Cardiac muscle cell (in vitro differentiated cells and primary cell): ENCODE measurements at regions not wholly inside any gene's neighbourhood (a gene's known extent, or its start where the extent isn't known, plus 50 kb on each side); places are given as distances from the start of the nearest gene placed in this dataset.
A peak's percentile ranks its signal among the peaks of the same experiment; 100 is the strongest.

Experiments used
- DNase-seq, 2 donors: peaks; one replicate each; pipeline versions ENCODE4 v3.0.0 to v3.0.0-alpha.2; 2010 to 2017; ENCODE audit warnings: low read depth in 1 of 2, low spot score in 1 of 2
- H3K27ac ChIP-seq: fragments of 200-600 bp; sonication (generic); 2 replicates; pipeline ENCODE4 v1.5.1; 2016
- H3K27me3 ChIP-seq: fragments of 200-600 bp; sonication (generic); 2 replicates; pipeline ENCODE4 v1.6.0; 2016; ENCODE audit warnings: control low read depth
- H3K36me3 ChIP-seq: fragments of 200-600 bp; sonication (generic); 2 replicates; pipeline ENCODE4 v1.5.1; 2016; ENCODE audit warnings: control low read depth
- H3K4me1 ChIP-seq: fragments of 200-600 bp; sonication (generic); 2 replicates; pipeline ENCODE4 v1.8.1; 2017; ENCODE audit warnings: low read depth, mild to moderate bottlenecking, mixed run types
- H3K4me3 ChIP-seq: fragments of 200-600 bp; sonication (generic); 2 replicates; pipeline ENCODE4 v1.5.1; 2016; ENCODE audit warnings: mild to moderate bottlenecking
- H3K9me3 ChIP-seq: fragments of 200-600 bp; sonication (generic); 2 replicates; pipeline ENCODE4 v1.5.1; 2017; ENCODE audit warnings: low read depth, mild to moderate bottlenecking, control low read depth
- TF ChIP-seq, protein P1 (sequence below): IDR thresholded peaks from 2 replicates; pipeline ENCODE4 v1.5.1; 2012; ENCODE audit warnings: low read depth, mild to moderate bottlenecking, low read length

DNA sequence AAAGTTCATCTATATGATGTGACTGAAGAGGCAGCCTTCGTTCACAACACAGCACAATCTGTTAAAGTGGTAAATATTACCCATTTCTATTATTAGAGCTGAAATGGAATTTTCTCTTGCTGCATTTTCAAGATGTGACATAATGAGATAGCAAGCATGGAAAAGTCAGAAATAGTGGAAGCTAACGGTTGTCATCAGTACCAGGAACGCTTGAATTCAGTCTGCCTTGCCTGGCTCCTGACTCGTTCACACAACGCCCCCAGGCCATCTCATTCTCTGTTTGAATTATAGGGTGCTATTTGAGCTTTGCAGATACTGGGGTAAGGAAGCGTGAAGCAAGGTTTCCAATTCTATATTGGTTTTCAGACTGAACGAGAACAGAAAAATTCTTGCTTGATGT lies 116.5 kb upstream of the MAP3K7 start:
- Histone ChIP-seq H3K9me3 (no peaks in the 10 kb centered on the region), H3K27ac (no peak overlapping the region), H3K27me3 (no peaks in the 10 kb centered on the region), H3K4me1 (peaks cover 37% of the 10 kb centered on the region), H3K4me3 (no peak overlapping the region), H3K36me3 (no peaks in the 10 kb centered on the region)
- no peak for DNase-seq
- TF ChIP-seq, protein P1, sequence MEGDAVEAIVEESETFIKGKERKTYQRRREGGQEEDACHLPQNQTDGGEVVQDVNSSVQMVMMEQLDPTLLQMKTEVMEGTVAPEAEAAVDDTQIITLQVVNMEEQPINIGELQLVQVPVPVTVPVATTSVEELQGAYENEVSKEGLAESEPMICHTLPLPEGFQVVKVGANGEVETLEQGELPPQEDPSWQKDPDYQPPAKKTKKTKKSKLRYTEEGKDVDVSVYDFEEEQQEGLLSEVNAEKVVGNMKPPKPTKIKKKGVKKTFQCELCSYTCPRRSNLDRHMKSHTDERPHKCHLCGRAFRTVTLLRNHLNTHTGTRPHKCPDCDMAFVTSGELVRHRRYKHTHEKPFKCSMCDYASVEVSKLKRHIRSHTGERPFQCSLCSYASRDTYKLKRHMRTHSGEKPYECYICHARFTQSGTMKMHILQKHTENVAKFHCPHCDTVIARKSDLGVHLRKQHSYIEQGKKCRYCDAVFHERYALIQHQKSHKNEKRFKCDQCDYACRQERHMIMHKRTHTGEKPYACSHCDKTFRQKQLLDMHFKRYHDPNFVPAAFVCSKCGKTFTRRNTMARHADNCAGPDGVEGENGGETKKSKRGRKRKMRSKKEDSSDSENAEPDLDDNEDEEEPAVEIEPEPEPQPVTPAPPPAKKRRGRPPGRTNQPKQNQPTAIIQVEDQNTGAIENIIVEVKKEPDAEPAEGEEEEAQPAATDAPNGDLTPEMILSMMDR, result no peak

- DNase-seq, result no peak
- H3K27ac ChIP-seq, result no peak overlapping the region
- H3K9me3 ChIP-seq, result no peaks in the 10 kb centered on the region
- H3K4me1 ChIP-seq, result peaks cover 23% of the 10 kb centered on the region
- TF ChIP-seq, protein P1, result no peak
- H3K27me3 ChIP-seq, result no peaks in the 10 kb centered on the region
- no peaks in the 10 kb centered on the region for H3K36me3 ChIP-seq
- H3K4me3 ChIP-seq, result no peak overlapping the region
Measured at GRCh38 chr6:90701926-90702325, 115.1 kb upstream of the MAP3K7 start.

DNA sequence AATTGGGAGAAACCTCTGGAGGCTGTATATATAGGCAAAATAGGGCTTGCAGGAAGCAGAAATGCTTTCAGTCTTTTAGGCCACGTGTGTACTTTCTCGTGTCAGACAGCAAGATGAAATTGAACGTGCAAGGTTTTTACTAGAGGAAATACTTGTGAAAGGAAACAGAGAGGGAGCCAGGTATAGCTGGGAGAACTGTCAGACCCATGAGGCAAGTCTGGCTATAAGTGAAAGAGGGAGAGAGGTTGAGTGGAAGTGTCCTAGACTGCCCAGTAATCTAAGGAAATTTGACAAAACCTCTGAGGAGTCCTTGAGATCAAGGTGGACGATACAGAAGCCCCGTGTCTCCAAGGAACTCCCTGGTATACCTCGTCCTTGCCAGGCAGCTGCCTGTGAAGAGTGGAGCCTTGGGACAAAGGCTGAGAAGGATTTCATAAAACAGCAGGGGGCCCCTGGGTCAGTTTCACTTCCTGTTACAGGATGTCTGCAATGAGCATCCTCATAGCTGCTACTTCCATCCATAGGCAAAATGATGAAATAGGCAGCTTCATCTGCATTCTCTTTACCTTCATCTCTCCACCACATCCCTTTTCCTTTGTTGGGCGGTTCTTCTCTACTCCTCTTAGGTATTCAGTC lies 114.4 kb upstream of the MAP3K7 start:
- TF ChIP-seq, protein P1, result no peak
- H3K9me3 ChIP-seq, result no peaks in the 10 kb centered on the region
- H3K36me3 ChIP-seq, result no peaks in the 10 kb centered on the region
- DNase-seq, result no peak
- H3K4me1 ChIP-seq, result peaks cover 20% of the 10 kb centered on the region
- H3K4me3 ChIP-seq, result no peak overlapping the region
- H3K27ac ChIP-seq, result no peak overlapping the region
- H3K27me3 ChIP-seq, result no peaks in the 10 kb centered on the region

- H3K27me3 ChIP-seq, result no peaks in the 10 kb centered on the region
Measured at GRCh38 chr6:90695316-90695715, 108.4 kb upstream of the MAP3K7 start.

DNA sequence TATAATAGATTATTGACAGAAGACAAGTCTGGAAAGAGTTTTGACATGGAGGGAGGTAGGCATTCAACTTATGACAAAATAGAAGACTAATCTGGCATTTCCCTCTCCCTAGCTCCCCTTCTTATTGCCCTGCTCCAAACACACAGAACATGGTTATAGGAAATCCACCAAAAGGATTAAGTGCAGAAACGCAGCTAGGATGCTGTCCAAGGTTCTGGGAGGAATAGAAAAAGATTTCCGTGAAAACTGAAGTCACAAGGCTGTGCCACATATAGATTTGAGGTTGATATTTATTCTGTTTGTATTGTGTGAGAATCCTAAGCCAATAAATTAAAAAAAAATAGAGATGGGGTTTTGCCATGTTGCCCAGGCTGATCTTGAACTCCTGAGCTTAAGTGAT lies 107.9 kb upstream of the MAP3K7 start:
- peaks cover under 1% of the 10 kb centered on the region for H3K4me1 ChIP-seq
- TF ChIP-seq, protein P1, result no peak
- H3K9me3 ChIP-seq, result no peaks in the 10 kb centered on the region
- H3K27ac ChIP-seq, result no peak overlapping the region
- no peaks in the 10 kb centered on the region for H3K36me3 ChIP-seq
- DNase-seq, result peak in 1 of 2 donors; percentile 34
- H3K4me3 ChIP-seq, result no peak overlapping the region
- H3K27me3 ChIP-seq, result no peaks in the 10 kb centered on the region

More at GRCh38 chr6:90695316-90695715, 108.4 kb upstream of the MAP3K7 start:
- H3K27ac ChIP-seq, result no peak overlapping the region
- no peaks in the 10 kb centered on the region for H3K9me3 ChIP-seq
- no peak overlapping the region for H3K4me3 ChIP-seq
- TF ChIP-seq, protein P1, result no peak
- H3K36me3 ChIP-seq, result no peaks in the 10 kb centered on the region
- peaks cover 6% of the 10 kb centered on the region for H3K4me1 ChIP-seq
- no peak for DNase-seq
